HG03095 (cell line): ENCODE measurements at regions not wholly inside any gene's neighbourhood (a gene's known extent, or its start where the extent isn't known, plus 50 kb on each side); places are given as distances from the start of the nearest gene placed in this dataset.
"Not testable (repeated sequence)": the region's sequence is repeated elsewhere in the genome, so short reads cannot be mapped to it uniquely, and the experiment has no call there.

Experiments used
- ATAC-seq: cut with Tn5 transposase; IDR thresholded peaks from one replicate; pipeline ENCODE4 v1.9.1; 2021; ENCODE audit warnings: moderate library complexity; ENCODE audit not compliant: unreplicated experiment

DNA sequence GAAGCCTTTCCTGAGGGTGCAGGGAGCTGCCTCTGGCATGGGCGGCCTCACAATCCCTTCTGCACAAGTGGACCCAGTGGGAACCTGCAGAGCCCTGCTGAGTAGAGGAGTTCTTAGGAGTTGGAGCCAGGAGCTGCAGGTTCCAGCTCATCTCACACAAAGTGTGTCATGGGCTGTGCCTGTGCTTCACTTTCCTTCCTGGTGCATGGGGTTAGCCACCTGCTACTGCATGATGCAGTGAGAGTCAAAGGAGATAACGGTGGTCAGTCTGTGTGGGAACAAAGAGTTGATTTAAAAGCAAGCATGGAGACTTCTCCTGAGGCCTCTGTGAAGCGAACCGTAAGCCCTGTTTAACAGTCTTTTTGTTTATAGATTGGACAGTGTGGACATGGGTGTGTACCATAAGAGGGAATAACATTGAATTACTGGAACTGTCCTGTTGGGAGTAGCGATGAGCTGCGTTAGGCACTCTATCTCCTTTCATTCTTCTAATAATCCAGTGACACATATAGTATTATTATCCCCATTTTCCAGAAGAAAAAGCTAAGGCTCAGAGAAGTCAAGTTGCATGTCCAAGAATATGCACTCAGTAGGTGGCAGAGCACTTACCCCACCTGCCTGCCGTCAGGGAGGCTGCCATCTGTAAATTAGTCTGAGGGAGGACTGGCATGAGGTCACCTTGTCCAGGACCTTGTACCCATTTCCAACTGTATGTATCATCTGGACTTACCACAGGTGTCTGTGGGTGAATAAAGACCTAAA is 68.7 kb upstream of the PRR23C start:
- ATAC-seq: no peak

DNA sequence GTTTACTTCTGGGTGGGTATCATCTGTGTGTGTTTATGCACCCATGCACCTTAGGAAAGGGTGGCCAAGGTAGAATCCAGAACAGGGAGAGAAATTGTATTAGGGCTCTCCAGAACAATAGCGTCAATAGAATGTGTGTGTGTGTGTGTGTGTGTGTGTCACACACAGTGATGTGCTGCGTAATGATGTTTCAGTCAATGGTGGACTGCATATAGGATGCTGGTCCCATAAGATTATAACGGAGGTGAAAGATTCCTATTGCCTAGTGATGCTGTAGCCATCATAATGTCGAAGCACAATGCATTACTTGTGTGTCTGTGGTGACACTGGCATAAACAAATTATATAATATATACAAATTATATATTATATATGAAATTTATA is 69.3 kb upstream of the PRR23C start:
- ATAC-seq: no peak

DNA sequence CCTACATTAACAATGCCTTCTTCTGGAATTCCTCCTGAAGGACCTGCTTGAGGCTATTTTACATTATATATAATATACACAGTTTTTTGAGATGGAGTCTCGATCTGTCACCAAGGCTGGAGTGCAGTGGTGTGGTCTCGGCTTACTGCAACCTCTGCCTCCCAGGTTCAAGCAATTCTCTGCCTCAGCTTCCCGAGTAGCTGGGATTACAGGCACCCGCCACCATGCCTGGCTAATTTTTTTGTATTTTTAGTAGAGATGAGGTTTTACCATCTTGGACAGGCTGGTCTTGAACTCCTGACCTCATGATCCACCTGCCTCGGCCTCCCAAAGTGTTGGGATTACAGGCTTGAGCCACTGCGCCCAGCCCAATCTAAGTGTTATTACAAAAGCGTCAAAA is 71.9 kb upstream of the PRR23C start:
- not testable (repeated sequence) for ATAC-seq

DNA sequence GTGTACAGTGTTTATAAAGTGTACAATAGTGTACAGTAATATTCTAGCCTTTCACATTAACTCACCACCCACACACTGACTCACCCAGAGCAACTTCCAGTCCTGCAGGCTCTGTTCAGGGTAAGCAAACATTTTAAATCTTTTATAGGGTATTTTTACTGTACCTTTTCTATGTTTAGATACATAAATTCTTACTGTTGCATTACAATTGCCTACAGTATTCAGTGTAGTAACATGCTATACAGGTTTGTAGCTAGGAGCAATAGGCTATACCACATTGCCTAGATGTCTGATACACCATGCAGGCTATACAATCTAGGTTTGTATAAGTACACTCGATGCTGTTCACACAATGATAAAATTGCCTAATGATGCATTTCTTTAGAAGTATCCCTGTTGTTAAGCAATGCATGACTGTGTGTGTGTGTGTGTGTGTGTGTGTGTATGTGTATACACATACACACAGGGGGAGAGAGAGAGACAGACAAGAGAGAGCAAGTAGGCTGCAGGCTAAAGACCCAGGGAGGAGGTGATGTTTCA is 72.5 kb upstream of the PRR23C start:
- no peak for ATAC-seq

DNA sequence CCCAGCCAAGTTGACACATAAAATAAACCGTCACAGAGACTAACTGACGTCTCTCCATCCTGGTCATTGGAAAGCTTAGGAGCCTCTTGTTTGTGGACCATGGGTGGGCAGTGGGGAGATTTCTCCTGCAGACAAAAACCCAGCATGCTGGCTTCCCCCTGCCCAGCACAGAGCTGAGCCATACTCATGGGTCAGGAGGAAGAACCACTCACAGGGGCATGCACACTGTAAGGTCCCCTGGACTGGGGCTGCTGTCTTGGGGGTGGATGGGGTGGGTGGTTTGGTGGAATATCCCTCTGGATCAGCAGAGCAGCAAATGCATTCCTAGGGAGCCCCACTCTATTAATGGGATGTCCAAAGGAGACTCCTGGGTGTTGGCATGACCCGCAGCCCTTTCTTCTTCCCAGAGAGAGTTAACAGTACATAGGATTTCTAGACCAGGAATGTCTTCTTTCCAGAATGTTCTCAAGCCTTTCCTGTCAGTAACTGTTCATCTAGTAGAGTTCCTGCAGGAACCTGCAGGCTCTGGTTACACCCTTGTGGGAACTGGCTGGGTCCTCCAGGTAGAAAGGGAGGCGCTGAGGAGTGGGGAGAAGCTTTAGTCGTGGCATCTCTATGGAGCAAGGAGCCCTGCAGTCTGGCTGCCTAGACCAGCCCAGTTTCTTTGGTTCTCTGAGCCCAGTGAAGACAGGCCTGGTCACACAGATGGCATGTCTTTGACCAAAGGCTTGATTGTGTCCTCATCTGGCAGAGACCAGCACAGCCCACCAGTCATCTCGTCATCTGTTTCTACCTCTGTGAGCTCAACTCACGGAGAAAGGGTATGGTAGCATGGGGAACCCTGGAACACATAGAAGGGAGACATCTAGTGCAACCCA is 73.4 kb upstream of the PRR23C start:
- ATAC-seq: no peak

DNA sequence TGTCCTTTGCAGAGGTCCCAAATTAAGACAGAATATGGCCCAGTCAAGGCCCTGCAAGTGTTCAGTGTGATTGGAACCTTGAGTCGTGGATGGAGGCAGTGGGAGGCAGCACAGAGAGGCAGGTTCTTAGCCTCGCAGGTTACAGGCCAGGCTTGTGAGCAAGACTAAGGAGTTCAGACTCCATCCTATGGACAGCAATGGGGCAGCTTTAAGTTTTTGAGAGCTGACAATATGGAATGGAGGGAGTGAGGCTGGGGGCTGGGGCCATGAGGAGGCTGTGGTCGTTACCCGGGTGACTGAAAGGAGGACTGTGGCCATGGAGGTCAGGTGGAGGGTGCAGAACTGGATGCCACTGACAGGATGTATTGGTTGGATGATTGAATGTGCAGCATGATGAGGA is 74.1 kb upstream of the PRR23C start:
- ATAC-seq: no peak

DNA sequence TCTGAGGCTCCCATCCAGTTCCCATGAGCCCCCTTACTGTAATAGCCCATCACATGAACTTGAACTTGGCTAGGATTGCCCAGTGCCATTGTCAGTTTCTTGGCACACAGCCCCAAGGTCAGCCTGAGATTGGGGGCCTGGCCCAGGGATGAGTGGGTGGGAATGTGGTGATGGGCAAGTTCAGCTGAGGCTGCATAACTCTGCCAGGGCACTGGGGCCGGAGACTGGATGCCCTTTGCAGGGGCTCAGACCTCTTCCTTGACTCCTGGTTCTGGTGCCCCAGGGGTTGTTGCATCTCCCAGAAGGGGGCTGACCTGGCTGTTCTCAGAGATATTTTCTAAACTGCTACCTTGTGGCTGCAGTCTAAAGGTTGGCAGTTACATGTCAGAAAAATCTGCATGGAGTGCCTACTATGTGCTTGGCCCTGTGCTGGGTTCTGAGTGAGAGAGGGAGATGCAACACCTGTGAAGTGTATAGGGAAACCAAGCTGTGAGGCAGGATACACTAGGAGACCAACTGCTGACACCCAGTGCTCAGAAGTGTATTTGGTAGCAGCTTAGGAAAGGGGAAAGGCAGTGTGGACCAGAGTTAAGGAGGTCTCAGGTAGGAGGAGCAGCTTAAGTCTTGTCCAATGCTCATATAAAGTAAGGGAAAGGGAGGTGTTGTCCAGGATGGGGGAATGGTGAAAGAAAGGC is 74.8 kb upstream of the PRR23C start:
- ATAC-seq: no peak

DNA sequence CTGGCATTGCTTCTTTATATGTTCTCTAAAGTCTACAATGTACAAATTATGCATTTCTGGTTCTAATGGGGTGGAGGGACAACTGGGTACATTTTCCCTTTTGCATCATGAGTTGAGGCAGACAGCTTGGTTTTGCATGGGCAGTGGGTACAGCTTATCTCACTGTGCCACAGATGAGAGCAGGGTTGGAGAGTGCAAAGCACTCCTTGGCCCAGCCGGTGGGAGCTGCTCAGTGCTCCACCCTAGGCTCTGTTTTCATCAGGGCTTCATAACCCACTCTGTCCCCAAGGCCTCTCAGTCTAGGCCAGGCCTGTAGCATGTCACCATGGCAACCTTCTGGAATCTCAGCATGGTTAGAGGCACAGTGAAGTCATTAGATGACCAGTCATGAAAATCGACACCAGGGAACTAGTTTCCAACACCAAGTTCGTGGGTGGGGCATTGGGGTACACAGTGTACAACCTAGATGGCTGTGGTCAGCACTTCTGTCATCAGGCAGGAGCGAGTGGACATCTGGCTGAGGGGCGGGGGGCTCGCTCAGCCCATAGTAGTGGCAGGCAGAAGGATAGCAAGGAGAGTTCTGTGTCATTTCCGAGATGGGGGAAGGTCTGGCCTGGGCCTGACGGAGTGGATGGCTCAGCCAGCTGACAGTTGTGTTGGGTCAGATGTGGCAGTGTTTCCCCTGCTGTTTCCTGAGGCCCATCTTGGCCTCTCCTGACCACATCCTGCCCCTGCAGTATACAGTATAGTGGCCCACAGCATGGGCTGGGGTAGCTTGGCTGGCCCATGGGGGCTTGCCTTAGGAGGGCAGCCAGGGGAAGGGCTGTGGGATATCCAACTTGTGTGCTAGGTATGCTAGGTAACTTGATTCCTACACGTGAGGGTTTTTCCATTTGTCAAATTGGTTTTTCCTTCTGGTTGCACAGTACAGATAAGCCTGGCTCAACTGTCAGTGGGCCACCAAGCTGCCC is 75.7 kb upstream of the PRR23C start:
- ATAC-seq: no peak

DNA sequence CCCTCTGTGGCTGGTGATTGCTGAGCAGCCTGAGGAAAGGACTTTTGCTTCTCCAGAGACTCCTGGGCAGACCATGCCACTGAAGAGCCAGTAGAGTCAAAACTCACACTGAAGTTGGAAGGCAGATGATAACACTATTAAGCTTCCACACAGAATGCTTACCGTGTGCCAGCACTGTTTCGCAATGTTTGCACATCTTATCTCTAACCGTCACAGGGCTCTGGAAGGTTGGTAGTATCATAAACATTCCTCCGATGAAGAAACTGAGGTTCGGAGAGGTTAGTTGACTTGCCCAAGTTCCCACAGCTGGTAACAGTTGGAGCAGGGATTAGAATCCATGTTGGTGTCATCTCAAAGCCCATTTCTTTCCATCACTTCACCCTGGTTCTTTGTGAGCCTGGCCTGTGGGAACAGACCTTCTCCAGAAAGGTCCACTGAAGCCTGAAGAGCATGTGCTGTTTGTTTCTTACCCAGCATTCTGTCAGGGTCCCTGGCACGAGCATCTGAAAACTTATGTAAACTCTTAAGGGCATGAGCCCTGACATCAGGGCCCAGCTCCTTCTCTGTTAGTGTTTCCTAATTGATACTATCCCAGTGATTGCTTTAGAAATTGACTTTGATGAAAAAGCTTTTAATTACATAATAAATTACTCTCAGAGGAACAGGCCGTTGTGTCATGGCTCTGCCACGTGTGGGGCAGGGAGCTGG is 77.0 kb upstream of the PRR23C start:
- no peak for ATAC-seq

DNA sequence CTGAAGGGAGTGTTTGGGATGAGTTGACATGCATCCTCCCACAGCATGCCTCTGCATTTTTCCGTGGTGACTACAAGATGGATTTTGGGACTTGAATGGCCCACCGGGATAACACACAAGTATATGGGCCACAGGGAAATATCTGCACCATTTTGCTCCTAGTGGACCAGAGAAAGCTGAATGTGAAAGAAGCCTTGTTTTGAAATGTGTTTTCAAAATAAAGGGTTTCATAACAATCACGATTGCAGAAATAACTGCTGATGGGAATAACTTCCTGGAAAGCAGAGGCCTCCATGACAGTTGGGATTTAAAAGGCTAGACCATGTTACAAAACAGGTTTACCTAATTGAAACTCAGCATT is 77.5 kb upstream of the PRR23C start:
- no peak for ATAC-seq

DNA sequence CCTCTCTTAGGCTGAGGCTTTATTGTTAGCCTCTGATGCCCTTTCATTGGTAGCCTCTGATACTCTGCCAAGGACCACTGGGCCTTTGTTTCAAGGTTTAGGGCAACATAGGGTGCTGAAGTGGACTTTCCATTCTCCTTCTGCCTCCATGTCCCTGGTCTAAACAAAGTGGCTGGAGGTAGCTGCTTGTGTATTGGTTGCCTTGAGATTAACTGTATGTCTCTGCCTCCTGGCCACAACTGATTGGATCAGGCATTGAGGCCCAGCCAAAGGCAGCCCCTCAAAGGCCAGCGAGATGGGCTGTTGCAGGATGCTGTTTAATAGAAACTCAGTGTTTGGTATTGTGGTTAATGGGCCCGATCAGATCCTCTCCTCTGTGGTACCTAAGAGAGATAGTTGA is 77.9 kb upstream of the PRR23C start:
- ATAC-seq: no peak

DNA sequence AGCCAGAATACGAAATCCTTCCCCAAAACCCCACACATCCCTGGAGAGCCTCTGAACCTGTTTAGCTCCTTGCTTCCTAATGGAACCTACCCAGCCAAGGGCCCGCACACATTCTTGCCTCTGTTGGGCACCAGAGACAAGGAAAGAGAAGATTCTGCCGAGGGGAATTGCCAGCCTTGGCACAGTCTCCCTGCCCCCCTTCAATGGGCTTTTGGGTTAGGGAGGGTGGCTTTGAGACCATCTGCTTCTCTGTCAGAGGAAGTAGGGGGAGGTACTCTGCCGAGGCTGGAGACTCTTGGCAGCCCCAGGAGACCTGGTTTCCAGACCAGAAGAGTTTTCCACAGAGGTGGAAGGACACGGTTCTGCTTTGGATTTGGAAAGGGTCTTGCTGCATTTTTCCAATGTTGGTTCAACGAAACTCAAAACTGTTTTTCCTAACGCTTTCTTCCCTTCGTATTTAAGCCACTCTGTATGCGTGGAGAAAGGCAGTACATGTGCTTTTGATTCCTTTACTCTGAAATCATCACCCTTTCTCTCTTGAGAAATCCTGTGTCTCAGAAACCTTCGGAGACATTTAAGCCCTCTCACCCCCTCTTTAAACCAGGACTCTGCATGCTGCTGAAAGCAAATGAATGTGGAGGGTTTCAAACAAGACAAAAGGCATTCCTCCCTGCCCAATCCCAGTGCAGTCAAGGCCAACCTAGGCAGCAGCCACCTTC is 78.8 kb upstream of the PRR23C start:
- no peak for ATAC-seq

DNA sequence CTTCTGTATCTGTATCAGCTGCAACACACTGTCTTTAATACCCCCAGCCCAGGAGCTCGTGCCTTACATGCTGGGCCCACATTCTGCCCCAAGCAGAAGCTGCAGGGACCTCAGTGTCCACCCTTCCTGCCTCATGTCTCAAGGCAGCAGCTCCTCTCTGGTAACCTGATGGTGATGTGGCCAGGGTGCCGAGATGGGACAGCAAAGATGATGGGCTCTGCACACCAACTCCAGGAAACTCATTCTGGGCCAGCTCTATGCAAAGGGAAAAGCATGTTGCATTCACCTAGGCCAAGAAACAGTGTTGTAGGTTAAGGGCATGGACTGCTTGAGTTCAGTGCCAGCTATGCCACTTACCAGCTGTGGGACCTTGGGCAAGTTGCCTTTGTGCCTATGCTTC is 79.5 kb upstream of the PRR23C start:
- no peak for ATAC-seq

DNA sequence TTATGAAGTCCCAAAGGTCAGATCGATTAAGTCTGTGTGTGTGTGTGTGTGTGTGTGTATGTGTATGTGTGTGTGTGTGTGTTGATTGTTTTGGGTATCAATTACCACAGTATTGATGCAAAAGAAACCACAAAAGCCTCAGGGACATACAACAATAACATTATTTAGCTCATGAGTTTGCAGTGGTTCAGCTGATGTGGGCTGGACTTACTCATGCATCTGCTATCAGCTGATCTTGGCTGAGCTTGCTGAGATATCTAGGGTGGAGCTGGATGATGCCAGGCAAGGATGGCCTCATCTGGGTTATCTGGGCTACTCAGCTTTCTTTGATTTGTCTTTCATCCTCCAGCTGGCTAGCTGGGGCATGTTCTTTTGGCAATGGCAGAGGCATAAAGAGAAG is 82.4 kb upstream of the PRR23C start:
- ATAC-seq: no peak

DNA sequence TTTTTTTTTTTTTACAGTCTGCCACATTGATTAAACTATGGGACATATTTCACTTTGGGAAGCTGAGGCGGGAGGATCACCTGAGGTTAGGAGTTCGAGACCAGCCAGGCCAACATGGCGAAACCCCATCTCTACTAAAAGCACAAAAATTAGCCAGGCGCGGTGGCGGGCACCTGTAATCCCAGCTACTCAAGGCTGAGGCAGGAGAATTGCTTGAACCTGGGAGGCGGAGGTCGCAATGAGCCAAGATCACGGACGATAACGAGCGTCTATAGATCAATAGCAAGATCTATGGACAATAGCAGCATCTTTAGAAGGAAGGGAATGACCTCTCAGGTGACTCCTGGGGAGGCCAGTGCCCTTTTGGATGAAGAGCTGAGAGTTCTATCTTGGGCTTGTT is 82.9 kb upstream of the PRR23C start:
- ATAC-seq: not testable (repeated sequence)

DNA sequence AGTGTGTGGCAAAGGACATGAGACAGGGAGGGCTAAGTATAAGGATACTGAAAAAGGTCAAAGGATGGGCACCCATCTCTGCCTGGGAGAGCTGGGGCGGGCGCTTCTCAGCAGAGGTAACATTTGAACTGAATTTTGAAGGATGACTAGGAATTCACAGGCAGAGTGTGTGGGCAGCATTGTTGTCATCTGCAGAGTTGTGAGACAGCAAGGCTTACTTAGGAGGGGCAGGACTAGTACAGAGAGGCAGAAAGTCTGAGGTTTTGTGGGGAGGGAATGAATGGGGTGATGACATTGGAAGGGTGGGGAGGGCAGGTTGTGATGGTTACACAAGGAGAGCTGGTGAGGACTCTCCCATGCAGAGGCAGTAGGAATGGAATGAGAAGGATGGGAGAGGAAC is 84.1 kb upstream of the PRR23C start:
- no peak for ATAC-seq

DNA sequence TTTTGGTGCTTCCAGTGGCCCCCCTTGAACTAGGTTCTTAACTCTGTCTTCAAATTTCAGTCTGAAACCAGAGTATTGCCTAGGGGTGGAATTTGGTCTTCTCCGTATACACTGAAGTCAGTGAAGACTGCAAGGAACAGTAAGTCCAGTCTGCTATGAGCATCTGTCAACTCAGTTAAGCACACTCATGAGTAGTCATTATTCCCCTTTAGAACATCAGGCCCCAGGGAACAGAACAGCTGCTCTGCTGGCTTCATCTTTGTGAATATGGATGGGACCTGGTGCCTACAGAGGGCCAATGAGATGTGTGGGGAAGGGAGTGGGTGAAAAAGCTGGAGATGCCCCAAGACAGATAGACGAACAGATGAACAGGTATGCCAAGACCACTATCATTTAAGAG is 85.2 kb upstream of the PRR23C start:
- no peak for ATAC-seq

DNA sequence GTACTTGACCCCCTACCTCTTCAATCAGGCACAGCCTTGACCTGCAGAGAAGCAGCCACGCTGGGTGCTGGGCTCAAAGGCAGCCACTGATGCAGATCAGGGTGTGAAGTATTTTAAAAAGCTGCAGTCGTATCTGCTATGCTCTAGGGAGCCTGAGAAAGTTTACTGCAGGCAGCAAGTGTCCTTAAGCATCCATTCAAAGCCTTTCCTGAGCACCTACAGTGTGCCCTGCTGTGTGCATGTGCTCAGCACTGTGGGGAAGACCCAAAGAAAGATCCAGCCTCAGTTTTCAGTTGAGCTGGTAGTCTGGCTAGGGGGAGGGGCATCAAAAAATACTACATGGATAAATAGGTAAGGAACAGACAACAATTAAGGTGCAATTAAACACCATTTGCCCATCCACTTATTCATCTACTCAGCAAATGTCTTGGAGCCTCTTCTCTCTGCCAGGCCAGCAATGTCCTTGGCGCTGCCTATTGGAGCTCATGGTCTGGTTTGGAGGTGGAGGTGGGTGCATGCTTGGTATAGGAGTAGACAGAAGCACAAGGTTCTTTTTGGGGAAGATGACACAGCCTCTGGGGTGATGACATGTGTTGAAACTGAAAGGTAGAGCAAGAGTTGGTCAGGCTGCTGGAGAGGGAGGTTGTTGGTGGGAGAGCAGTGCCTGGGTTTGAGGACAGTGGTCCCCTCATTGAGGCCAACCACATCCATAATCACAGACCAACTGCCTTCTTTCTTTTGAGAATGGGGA is 85.9 kb upstream of the PRR23C start:
- ATAC-seq: no peak
